ENCODE measurements at regions not wholly inside any gene's neighbourhood (a gene's known extent, or its start where the extent isn't known, plus 50 kb on each side); places are given as distances from the start of the nearest gene placed in this dataset.

DNA sequence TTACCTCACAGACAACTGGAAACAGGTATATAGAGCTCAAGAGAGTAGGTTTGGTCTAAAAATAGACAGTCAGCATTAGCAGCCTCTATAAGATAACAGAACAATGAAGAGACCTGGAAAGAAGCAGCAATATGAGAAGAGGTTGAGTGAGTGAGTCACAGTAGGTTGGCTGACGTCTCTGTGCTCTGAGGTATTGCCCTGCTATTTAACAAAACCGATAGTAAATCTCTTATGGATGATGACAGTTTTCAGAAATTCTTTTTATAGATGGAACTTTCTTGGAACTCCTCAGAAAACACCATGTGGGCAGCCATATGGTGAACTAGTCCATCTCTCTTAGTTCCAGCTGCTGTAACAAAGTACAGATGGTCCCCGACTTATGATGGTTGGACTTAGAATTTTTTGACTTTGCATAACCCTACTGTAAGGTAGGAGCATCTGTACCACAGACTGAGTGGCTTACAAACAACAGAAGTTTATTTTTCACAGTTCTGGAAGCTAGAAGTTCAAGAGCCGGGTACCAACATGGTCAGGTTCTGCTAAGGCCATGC, 123.5 kb downstream of the MBD2 start:
- Histone ChIP-seq H3K79me2 (ENCODE audit: insufficient read depth, low read length) (no peaks in the 10 kb centered on the region), H2AFZ (ENCODE audit: low read length) (no peak overlapping the region), H3K27ac (ENCODE audit: low read depth, low read length) (no peak overlapping the region), H3K27me3 (ENCODE audit: insufficient read depth, low read length) (no peaks in the 10 kb centered on the region), H3K9me3 (ENCODE audit: low read depth, low read length) (no peaks in the 10 kb centered on the region), H4K20me1 (ENCODE audit: insufficient read depth, low read length) (no peaks in the 10 kb centered on the region), H3K4me1 (ENCODE audit: insufficient read depth, low read length) (no peaks in the 10 kb centered on the region), H3K36me3 (ENCODE audit: insufficient read depth, low read length) (no peaks in the 10 kb centered on the region), H3K4me2 (ENCODE audit: insufficient read depth, low read length) (no peak overlapping the region), H3K4me3 (ENCODE audit: insufficient read depth, low read length) (no peak overlapping the region)
- no peak for DNase-seq (ENCODE audit: insufficient read length, low spot score, missing footprints)
- TF ChIP-seq, protein P1, sequence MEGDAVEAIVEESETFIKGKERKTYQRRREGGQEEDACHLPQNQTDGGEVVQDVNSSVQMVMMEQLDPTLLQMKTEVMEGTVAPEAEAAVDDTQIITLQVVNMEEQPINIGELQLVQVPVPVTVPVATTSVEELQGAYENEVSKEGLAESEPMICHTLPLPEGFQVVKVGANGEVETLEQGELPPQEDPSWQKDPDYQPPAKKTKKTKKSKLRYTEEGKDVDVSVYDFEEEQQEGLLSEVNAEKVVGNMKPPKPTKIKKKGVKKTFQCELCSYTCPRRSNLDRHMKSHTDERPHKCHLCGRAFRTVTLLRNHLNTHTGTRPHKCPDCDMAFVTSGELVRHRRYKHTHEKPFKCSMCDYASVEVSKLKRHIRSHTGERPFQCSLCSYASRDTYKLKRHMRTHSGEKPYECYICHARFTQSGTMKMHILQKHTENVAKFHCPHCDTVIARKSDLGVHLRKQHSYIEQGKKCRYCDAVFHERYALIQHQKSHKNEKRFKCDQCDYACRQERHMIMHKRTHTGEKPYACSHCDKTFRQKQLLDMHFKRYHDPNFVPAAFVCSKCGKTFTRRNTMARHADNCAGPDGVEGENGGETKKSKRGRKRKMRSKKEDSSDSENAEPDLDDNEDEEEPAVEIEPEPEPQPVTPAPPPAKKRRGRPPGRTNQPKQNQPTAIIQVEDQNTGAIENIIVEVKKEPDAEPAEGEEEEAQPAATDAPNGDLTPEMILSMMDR (IDR thresholded peaks at IDR 0.05; ENCODE audit: extremely low read depth, low read depth, low read length) = no peak

DNA sequence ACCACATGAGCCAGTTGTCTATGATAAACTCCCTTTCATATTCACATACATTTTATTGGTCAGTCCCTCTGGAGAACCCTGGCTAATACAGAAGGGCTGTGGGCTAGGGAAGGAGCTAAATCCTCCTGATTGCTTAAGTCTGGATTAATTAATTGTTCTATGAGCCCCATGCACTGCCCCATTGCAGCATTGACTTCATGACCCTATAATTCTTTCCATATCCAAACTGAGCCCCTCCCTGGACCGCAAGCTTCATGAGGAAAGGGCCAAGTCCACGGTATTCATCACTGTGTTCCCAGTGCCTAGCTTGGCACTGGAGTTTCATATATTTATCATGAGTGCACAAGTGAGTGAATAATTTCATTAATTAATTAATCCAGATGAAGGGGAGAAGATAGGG, 124.0 kb downstream of the MBD2 start:
- Histone ChIP-seq H3K4me1 (ENCODE audit: insufficient read depth, low read length) (no peaks in the 10 kb centered on the region), H3K36me3 (ENCODE audit: insufficient read depth, low read length) (no peaks in the 10 kb centered on the region), H3K4me2 (ENCODE audit: insufficient read depth, low read length) (no peak overlapping the region), H2AFZ (ENCODE audit: low read length) (no peak overlapping the region), H3K27me3 (ENCODE audit: insufficient read depth, low read length) (no peaks in the 10 kb centered on the region), H3K9me3 (ENCODE audit: low read depth, low read length) (no peaks in the 10 kb centered on the region), H3K4me3 (ENCODE audit: insufficient read depth, low read length) (no peak overlapping the region), H3K79me2 (ENCODE audit: insufficient read depth, low read length) (no peaks in the 10 kb centered on the region), H3K27ac (ENCODE audit: low read depth, low read length) (no peak overlapping the region), H4K20me1 (ENCODE audit: insufficient read depth, low read length) (no peaks in the 10 kb centered on the region)
- DNase-seq (ENCODE audit: insufficient read length, low spot score, missing footprints) = peak; percentile 58
- TF ChIP-seq, protein P1 (IDR thresholded peaks at IDR 0.05; ENCODE audit: extremely low read depth, low read depth, low read length) = no peak

DNA sequence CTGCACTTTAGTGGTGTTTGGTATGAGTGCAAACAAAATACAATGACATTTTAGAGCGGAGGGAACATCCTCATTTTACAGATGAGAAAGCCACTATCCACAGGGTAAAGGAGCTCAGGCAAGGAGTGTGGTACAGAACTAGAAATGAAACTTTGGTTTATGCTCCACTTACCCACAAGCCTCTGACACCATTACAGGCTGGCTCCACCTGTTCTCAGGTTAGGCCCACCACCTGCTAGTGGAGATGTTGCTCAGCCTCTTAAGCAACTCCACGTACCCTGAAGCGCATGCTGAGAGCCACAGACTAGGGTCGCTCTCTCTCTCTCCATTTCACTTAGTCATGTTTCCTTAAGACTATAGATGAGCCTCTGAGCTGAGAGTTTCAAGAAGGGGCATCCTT, 130.0 kb downstream of the MBD2 start:
- Histone ChIP-seq H3K4me3 (ENCODE audit: insufficient read depth, low read length) (no peak overlapping the region), H3K27ac (ENCODE audit: low read depth, low read length) (no peak overlapping the region), H3K79me2 (ENCODE audit: insufficient read depth, low read length) (no peaks in the 10 kb centered on the region), H3K27me3 (ENCODE audit: insufficient read depth, low read length) (no peaks in the 10 kb centered on the region), H3K36me3 (ENCODE audit: insufficient read depth, low read length) (no peaks in the 10 kb centered on the region), H3K4me1 (ENCODE audit: insufficient read depth, low read length) (no peaks in the 10 kb centered on the region), H4K20me1 (ENCODE audit: insufficient read depth, low read length) (no peaks in the 10 kb centered on the region), H2AFZ (ENCODE audit: low read length) (no peak overlapping the region), H3K9me3 (ENCODE audit: low read depth, low read length) (no peaks in the 10 kb centered on the region), H3K4me2 (ENCODE audit: insufficient read depth, low read length) (no peak overlapping the region)
- TF ChIP-seq, protein P1 (IDR thresholded peaks at IDR 0.05; ENCODE audit: extremely low read depth, low read depth, low read length) = no peak
- DNase-seq (ENCODE audit: insufficient read length, low spot score, missing footprints) = no peak

DNA sequence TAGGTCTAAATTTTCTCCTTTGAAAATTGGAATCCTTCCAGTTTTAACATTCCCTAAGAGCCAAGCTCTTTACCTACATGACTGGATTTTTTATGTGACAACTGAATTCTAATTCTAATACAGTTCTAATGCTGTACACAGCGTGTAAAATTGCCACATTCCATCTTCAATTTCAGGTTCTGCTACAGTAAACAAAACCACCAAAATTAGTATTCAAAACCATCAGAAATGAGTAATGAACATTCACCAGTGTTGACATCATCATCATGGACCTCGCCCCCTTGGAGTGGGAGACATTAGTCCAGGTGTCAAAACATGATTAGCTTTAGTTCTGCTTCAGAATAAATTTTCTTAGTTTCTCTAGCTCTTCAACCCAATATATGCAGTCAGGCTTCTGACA, 133.6 kb downstream of the MBD2 start:
- H3K4me3 ChIP-seq (ENCODE audit: insufficient read depth, low read length) = no peak overlapping the region
- DNase-seq (ENCODE audit: insufficient read length, low spot score, missing footprints) = no peak
- H3K27ac ChIP-seq (ENCODE audit: low read depth, low read length) = no peak overlapping the region
- no peak overlapping the region for H3K4me2 ChIP-seq (ENCODE audit: insufficient read depth, low read length)
- TF ChIP-seq, protein P1 (IDR thresholded peaks at IDR 0.05; ENCODE audit: extremely low read depth, low read depth, low read length) = no peak
- no peaks in the 10 kb centered on the region for H3K36me3 ChIP-seq (ENCODE audit: insufficient read depth, low read length)
- no peaks in the 10 kb centered on the region for H3K27me3 ChIP-seq (ENCODE audit: insufficient read depth, low read length)
- no peak overlapping the region for H2AFZ ChIP-seq (ENCODE audit: low read length)
- H3K4me1 ChIP-seq (ENCODE audit: insufficient read depth, low read length) = no peaks in the 10 kb centered on the region
- H4K20me1 ChIP-seq (ENCODE audit: insufficient read depth, low read length) = no peaks in the 10 kb centered on the region
- no peaks in the 10 kb centered on the region for H3K9me3 ChIP-seq (ENCODE audit: low read depth, low read length)
- no peaks in the 10 kb centered on the region for H3K79me2 ChIP-seq (ENCODE audit: insufficient read depth, low read length)
